HEK293 (cell line): ENCODE measurements at regions not wholly inside any gene's neighbourhood (a gene's known extent, or its start where the extent isn't known, plus 50 kb on each side); places are given as distances from the start of the nearest gene placed in this dataset.

ENCODE experiments used
- FEZF1 ChIP-seq: fragments of 450-650 bp; formaldehyde crosslinking; IDR thresholded peaks from 2 replicates; pipeline ENCODE4 v1.5.1; 2016; ENCODE audit warnings: missing biosample characterization, missing genetic modification characterization
- KLF16 ChIP-seq: fragments of 450-650 bp; formaldehyde crosslinking; IDR thresholded peaks from 2 replicates; pipeline ENCODE4 v1.5.1; 2017; ENCODE audit warnings: missing biosample characterization, missing genetic modification characterization
- ZNF140 ChIP-seq: fragments of 450-650 bp; formaldehyde crosslinking; IDR thresholded peaks from 2 replicates; pipeline ENCODE4 v1.5.1; 2016; ENCODE audit warnings: missing biosample characterization, missing genetic modification characterization
- ZNF561 ChIP-seq: fragments of 450-650 bp; IDR thresholded peaks from 2 replicates; pipeline ENCODE4 v1.5.1; 2018; ENCODE audit warnings: missing biosample characterization, missing genetic modification characterization, borderline replicate concordance
- ZNF707 ChIP-seq: fragments of 450-650 bp; formaldehyde crosslinking; IDR thresholded peaks from 2 replicates; pipeline ENCODE4 v1.5.1; 2016; ENCODE audit warnings: missing biosample characterization, missing genetic modification characterization
- ZNF768 ChIP-seq: fragments of 450-650 bp; formaldehyde crosslinking; IDR thresholded peaks from 2 replicates; pipeline ENCODE4 v1.5.1; 2018; ENCODE audit warnings: missing biosample characterization, mild to moderate bottlenecking, missing genetic modification characterization
- ZNF791 ChIP-seq: fragments of 450-650 bp; formaldehyde crosslinking; IDR thresholded peaks from 2 replicates; pipeline ENCODE4 v1.5.1; 2016; ENCODE audit warnings: missing biosample characterization, missing genetic modification characterization
- ZSCAN30 ChIP-seq: fragments of 450-650 bp; IDR thresholded peaks from 2 replicates; pipeline ENCODE4 v1.5.1; 2018; ENCODE audit warnings: missing biosample characterization, mild to moderate bottlenecking, missing genetic modification characterization, moderate library complexity
- TF ChIP-seq, protein P1 (sequence below): fragments of 450-650 bp; formaldehyde crosslinking; IDR thresholded peaks from 2 replicates; pipeline ENCODE4 v1.5.1; 2016; ENCODE audit warnings: missing biosample characterization, missing genetic modification characterization
- TF ChIP-seq, protein P2 (sequence below): fragments of 450-650 bp; formaldehyde crosslinking; IDR thresholded peaks from 2 replicates; pipeline ENCODE4 v1.5.1; 2016; ENCODE audit warnings: missing biosample characterization, missing genetic modification characterization

DNA sequence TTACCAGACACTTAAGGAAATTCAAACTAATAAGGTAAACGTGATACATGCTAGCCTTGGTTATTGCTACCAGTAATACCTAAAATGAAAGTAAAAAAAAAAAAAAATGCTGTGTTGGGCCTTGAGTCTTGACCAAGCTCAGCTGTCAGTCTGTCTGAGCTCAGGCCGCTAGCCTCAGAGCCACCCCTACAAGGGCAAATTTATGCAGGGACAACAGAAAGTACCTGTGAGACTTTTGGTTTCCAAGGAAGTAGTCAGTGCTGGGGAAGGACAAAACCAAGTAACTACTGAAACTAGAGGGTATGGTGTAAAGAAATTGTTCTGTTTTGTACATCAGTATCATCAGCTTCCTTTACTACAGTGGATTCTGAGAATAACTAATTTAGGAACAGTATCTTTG is 134.3 kb upstream of the SLITRK5 start:
- TF ChIP-seq ZNF768 (tag by site-specific recombination) = no peak
- TF ChIP-seq, protein P1, sequence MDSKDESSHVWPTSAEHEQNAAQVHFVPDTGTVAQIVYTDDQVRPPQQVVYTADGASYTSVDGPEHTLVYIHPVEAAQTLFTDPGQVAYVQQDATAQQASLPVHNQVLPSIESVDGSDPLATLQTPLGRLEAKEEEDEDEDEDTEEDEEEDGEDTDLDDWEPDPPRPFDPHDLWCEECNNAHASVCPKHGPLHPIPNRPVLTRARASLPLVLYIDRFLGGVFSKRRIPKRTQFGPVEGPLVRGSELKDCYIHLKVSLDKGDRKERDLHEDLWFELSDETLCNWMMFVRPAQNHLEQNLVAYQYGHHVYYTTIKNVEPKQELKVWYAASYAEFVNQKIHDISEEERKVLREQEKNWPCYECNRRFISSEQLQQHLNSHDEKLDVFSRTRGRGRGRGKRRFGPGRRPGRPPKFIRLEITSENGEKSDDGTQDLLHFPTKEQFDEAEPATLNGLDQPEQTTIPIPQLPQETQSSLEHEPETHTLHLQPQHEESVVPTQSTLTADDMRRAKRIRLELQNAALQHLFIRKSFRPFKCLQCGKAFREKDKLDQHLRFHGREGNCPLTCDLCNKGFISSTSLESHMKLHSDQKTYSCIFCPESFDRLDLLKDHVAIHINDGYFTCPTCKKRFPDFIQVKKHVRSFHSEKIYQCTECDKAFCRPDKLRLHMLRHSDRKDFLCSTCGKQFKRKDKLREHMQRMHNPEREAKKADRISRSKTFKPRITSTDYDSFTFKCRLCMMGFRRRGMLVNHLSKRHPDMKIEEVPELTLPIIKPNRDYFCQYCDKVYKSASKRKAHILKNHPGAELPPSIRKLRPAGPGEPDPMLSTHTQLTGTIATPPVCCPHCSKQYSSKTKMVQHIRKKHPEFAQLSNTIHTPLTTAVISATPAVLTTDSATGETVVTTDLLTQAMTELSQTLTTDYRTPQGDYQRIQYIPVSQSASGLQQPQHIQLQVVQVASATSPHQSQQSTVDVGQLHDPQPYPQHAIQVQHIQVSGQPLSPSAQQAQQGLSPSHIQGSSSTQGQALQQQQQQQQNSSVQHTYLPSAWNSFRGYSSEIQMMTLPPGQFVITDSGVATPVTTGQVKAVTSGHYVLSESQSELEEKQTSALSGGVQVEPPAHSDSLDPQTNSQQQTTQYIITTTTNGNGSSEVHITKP (tag by site-specific recombination) = no peak
- TF ChIP-seq, protein P2, sequence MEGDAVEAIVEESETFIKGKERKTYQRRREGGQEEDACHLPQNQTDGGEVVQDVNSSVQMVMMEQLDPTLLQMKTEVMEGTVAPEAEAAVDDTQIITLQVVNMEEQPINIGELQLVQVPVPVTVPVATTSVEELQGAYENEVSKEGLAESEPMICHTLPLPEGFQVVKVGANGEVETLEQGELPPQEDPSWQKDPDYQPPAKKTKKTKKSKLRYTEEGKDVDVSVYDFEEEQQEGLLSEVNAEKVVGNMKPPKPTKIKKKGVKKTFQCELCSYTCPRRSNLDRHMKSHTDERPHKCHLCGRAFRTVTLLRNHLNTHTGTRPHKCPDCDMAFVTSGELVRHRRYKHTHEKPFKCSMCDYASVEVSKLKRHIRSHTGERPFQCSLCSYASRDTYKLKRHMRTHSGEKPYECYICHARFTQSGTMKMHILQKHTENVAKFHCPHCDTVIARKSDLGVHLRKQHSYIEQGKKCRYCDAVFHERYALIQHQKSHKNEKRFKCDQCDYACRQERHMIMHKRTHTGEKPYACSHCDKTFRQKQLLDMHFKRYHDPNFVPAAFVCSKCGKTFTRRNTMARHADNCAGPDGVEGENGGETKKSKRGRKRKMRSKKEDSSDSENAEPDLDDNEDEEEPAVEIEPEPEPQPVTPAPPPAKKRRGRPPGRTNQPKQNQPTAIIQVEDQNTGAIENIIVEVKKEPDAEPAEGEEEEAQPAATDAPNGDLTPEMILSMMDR (tag by site-specific recombination) = no peak
- no peak for TF ChIP-seq ZNF791 (tag by site-specific recombination)
- no peak for TF ChIP-seq ZNF707 (tag by site-specific recombination)
- no peak for TF ChIP-seq FEZF1 (tag by site-specific recombination)
- no peak for TF ChIP-seq KLF16 (tag by site-specific recombination)
- no peak for TF ChIP-seq ZNF140 (tag by site-specific recombination)
- no peak for TF ChIP-seq ZSCAN30 (tag by site-specific recombination)
- TF ChIP-seq ZNF561 (tag by site-specific recombination) = no peak
